Neuron (in vitro differentiated cells): ENCODE measurements at regions not wholly inside any gene's neighbourhood (a gene's known extent, or its start where the extent isn't known, plus 50 kb on each side); places are given as distances from the start of the nearest gene placed in this dataset.

ENCODE experiments used
- H2AFZ ChIP-seq: one replicate; pipeline ENCODE4 v1.6.1; 2013; ENCODE audit warnings: low read depth, mild to moderate bottlenecking, inconsistent platforms, low read length, moderate library complexity
- H3K27me3 ChIP-seq: one replicate; pipeline ENCODE4 v1.6.1; 2013; ENCODE audit warnings: low read length; ENCODE audit not compliant: insufficient read depth
- H3K36me3 ChIP-seq: one replicate; pipeline ENCODE4 v1.6.1; 2013; ENCODE audit warnings: low read length; ENCODE audit not compliant: insufficient read depth
- H3K4me1 ChIP-seq: one replicate; pipeline ENCODE4 v1.6.1; 2013; ENCODE audit warnings: low read length; ENCODE audit not compliant: insufficient read depth
- H3K4me3 ChIP-seq: 2 replicates; pipeline ENCODE4 v1.5.1; 2013; ENCODE audit warnings: mild to moderate bottlenecking, low read length, moderate library complexity
- H3K9me3 ChIP-seq: one replicate; pipeline ENCODE4 v1.6.1; 2013; ENCODE audit warnings: low read length

- no peaks in the 10 kb centered on the region for H3K27me3 ChIP-seq
- no peaks in the 10 kb centered on the region for H3K4me1 ChIP-seq
- H2AFZ ChIP-seq = no peak overlapping the region
- peaks cover 4% of the 10 kb centered on the region for H3K9me3 ChIP-seq
- no peaks in the 10 kb centered on the region for H3K36me3 ChIP-seq
- no peak overlapping the region for H3K4me3 ChIP-seq
These were observed 351.9 kb downstream of the EFNB2 start for GRCh38 chr13:106183410-106184065.

DNA sequence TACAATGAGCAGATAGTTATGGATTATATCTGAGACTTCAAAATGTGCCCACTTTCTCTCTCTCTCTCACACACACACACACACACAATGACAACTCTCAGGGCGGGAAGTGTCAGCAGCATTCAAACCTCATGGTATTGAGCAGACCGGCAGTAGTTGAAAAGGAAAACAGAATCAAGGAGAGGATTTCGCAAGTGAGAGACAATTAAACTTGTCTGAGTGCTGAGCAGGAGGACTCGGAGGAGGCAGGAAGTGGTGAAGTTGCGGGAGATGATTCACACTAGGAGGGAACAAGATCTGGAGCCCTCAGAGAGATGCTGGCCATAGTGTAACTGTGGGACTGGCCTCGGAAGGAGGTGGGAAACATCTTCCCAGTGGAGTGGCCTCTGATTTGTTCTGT, 353.1 kb downstream of the EFNB2 start:
- Histone ChIP-seq H3K4me1 (no peaks in the 10 kb centered on the region), H3K36me3 (no peaks in the 10 kb centered on the region), H3K9me3 (peaks cover 2% of the 10 kb centered on the region), H3K27me3 (no peaks in the 10 kb centered on the region), H2AFZ (no peak overlapping the region), H3K4me3 (no peak overlapping the region)

- H3K27me3 ChIP-seq = no peaks in the 10 kb centered on the region
- no peaks in the 10 kb centered on the region for H3K36me3 ChIP-seq
- H3K9me3 ChIP-seq = no peaks in the 10 kb centered on the region
- H2AFZ ChIP-seq = no peak overlapping the region
- H3K4me1 ChIP-seq = no peaks in the 10 kb centered on the region
- H3K4me3 ChIP-seq = no peak overlapping the region
These were observed 356.6 kb downstream of the EFNB2 start for GRCh38 chr13:106178816-106179215.

DNA sequence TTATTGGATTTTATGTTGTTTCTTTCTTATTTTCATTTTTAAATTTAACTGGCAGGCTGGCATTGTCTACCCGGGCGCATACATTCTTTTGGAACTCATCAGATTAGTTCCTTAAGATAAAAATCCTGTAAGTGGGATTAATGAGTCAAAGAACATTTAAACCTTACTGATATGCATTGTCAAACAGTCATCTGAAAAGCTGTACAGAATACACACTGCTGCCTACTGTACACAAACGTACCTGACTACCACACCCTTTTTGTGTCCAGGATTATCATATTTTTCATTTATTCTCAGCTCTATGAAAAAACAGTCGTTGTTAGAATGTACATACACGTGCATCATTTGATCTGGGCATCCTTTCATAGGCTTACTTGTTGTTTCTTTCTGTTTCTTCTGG, 358.3 kb downstream of the EFNB2 start:
- Histone ChIP-seq H3K4me1 (no peaks in the 10 kb centered on the region), H2AFZ (no peak overlapping the region), H3K9me3 (no peaks in the 10 kb centered on the region), H3K4me3 (no peak overlapping the region), H3K27me3 (no peaks in the 10 kb centered on the region), H3K36me3 (no peaks in the 10 kb centered on the region)

DNA sequence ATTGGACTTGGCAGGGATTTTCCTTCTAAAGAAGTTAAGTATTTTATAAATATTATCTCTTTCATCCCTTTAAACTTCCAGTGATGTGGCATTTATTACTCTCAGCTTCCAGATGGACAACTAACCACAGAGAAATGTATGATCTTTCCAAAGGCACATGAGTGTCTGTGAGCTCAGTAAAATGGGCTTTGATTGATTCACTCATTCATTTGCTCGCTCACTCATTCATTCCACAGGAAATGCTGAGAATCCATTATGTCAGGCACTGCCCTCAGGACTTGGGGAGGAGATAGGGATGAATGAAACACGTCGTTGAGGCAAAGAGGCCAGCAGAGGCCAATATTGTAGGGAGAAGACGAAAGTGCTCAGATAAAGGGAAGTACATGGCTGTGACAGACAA, 359.3 kb downstream of the EFNB2 start:
- H3K4me3 ChIP-seq = no peak overlapping the region

DNA sequence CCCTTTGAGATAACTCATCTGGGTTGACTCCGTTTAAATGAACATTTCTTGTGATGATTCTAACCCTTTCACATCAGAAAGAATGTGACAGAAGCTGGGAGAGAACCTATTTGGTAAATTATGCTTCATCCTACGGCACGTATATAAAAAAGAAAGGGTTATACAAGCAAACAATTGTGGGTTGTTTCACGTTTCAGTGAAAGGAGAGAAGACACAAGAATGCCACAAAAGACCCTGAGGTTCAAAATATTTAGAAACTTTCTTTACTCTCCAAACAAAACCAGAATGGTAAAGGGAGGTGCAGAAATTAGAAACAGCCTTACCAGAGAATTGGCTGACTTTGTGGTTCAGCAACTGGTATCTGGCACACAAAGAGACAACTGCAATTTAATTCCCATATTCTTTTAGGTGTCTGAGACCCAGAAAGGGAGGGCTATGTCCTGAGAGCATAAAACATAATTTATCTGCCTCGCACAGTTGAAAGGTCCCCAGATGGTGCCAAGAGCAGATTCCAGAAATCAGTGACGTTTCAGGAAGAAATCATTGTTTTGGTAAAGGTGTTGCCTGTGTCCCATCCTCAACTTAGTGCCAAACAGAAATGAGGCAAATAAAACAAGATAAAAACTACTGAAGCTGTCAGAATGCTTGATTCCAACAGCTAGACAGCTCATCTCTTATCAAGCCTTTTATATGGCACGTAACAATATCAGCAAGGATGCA, 361.4 kb downstream of the EFNB2 start:
- H3K9me3 ChIP-seq = no peaks in the 10 kb centered on the region
- no peaks in the 10 kb centered on the region for H3K27me3 ChIP-seq

More for the DNA sequence above, 359.3 kb downstream of the EFNB2 start:
- Histone ChIP-seq H2AFZ (no peak overlapping the region), H3K4me1 (no peaks in the 10 kb centered on the region), H3K36me3 (no peaks in the 10 kb centered on the region), H3K27me3 (no peaks in the 10 kb centered on the region), H3K9me3 (no peaks in the 10 kb centered on the region)

DNA sequence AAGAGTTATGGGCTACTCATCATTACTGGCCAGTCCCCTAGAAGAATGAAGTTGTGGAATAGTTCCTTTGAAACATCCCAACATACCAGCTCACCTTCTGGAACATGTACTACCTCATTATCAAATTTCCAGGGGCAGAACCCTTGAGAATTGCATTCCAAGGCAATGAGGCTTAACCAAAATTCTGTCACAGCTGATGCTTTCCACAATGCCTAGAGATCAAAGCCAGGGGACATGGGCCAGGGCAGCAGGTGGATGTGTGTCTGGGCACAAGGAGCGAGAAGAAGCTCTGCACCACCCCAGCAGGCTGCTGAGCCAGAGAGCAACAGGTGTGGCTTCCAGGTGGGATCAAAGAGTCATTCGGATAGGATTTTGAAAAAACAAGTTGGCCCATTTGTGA, 362.1 kb downstream of the EFNB2 start:
- no peaks in the 10 kb centered on the region for H3K27me3 ChIP-seq

More for the DNA sequence above, 361.4 kb downstream of the EFNB2 start:
- Histone ChIP-seq H3K4me1 (no peaks in the 10 kb centered on the region), H3K36me3 (no peaks in the 10 kb centered on the region), H3K4me3 (no peak overlapping the region), H2AFZ (no peak overlapping the region)

DNA sequence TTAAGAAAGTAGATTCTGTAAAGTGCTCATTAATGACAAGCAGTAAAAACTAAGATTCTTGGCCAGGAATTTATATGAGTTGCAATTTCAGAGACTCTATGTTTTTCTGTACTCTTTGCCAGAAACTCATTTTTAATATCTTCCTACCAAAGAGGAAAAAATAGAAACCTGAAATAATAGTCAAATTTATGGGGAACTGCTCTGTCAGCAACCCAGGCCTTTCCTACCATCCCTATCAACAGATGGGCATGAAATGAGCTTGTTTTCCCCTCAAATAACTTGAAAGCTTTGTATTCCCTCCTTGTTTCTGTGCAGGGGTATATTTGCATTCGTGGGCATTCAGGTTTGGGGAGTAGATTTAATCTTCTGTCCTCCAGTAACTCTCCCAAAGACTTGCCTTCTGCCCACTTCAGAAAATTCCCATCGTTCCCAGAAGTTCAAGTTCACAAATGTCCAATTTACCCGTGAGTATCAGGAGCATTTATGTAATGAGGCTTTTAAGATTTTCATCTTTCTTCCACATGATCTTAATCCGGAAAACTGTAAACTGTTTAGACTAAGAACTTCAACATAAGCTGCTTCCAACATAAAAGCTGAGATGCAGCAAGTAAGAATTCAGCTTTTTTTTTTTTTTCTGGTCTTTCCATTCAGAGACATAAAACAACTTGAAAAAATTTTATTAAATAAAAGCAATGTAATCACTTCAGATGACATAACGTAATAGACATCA, 363.1 kb downstream of the EFNB2 start:
- Histone ChIP-seq H3K36me3 (no peaks in the 10 kb centered on the region), H3K27me3 (no peaks in the 10 kb centered on the region), H3K4me1 (no peaks in the 10 kb centered on the region), H3K9me3 (no peaks in the 10 kb centered on the region), H3K4me3 (no peak overlapping the region), H2AFZ (no peak overlapping the region)

More for the DNA sequence above, 362.1 kb downstream of the EFNB2 start:
- no peaks in the 10 kb centered on the region for H3K4me1 ChIP-seq
- no peaks in the 10 kb centered on the region for H3K9me3 ChIP-seq
- no peak overlapping the region for H2AFZ ChIP-seq
- no peaks in the 10 kb centered on the region for H3K36me3 ChIP-seq
- H3K4me3 ChIP-seq = no peak overlapping the region

- Histone ChIP-seq H2AFZ (no peak overlapping the region), H3K4me1 (no peaks in the 10 kb centered on the region), H3K27me3 (no peaks in the 10 kb centered on the region), H3K9me3 (no peaks in the 10 kb centered on the region), H3K36me3 (no peaks in the 10 kb centered on the region), H3K4me3 (no peak overlapping the region)
These were observed 372.0 kb downstream of the EFNB2 start for GRCh38 chr13:106163426-106163825.

DNA sequence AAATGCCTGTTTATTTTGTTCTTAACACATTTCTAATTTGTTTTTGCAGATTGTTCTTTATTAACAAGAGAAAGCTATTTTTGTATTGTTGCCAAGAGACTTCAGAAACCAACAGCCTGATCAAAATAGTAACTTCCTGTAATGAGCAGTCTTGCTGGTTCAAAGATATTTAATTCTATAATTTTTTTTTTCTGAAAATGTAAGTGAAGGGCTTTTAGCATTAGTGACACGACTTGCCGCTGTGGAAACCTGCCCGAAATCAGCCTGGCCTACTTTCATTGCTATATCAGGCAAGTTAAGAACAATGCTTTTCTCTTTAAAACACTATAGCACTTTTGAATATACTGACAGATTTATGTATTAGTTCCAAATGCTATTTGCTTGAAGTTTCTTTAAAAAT, 374.3 kb downstream of the EFNB2 start:
- no peaks in the 10 kb centered on the region for H3K36me3 ChIP-seq
- no peaks in the 10 kb centered on the region for H3K27me3 ChIP-seq
- H3K4me1 ChIP-seq = no peaks in the 10 kb centered on the region
- no peaks in the 10 kb centered on the region for H3K9me3 ChIP-seq
- H2AFZ ChIP-seq = no peak overlapping the region
- no peak overlapping the region for H3K4me3 ChIP-seq

DNA sequence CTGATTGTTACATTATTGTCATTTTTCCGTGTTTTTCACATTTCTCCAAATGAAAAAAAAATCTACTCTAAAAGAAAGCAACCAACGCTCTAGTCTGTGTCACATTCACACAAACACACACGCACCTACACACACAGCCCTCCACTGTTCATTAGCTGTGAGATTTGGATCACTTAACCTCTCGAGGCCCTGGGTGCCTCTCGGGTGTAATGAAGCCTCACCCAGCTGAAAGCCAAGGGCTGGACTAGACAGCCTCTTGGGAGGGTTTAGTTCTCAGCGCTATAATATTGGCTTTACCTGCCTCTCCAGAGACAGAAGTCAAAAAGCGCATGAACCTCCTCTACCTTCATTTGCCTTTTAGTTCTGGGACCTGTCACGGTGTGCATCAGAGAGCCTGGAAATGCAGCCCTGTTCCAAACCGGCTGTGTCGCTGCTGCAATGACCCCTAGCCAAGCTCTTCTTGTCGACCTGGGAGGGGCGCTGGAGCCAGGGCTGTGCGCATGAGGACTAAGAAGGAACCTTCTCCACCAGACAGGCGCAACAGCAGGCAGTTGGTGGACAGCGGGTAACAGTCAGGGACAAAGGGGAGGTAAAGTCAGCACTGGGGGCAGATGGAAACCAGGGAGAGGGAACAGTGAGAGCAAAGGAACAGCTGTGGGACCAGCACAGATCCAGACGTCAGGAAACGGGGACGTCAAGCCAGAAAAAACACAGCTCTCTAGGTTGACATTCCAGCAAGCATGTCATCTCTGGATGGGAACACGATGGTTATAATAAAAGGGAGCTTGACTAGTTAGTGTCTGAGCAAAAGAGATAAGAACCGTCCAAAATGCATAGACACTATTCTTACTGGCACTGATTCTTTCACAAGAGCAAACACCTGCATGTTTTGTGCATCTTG, 375.9 kb downstream of the EFNB2 start:
- Histone ChIP-seq H3K36me3 (no peaks in the 10 kb centered on the region), H3K4me1 (no peaks in the 10 kb centered on the region), H2AFZ (no peak overlapping the region), H3K4me3 (no peak overlapping the region), H3K9me3 (no peaks in the 10 kb centered on the region), H3K27me3 (no peaks in the 10 kb centered on the region)

DNA sequence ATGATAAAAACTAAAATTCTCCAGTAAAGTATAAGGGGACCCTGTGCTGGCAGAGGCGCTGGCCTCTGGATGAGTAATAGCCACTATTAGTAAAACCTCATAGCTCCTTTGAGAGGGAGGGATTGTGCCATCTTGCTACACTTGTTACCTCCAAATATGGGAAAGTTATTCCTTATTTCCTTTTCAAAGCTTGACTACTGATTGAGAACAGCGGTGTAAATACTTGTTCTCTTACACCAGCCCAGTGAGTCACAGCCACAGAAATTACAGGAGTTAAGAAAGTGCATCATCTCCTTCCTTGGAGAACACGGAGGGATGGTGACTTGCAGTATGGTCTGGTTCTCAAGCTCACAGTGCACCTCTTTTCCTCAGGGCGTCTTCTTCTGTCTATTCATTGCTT, 379.0 kb downstream of the EFNB2 start:
- H3K4me3 ChIP-seq = no peak overlapping the region
- H3K36me3 ChIP-seq = no peaks in the 10 kb centered on the region
- H2AFZ ChIP-seq = no peak overlapping the region
- no peaks in the 10 kb centered on the region for H3K9me3 ChIP-seq
- H3K4me1 ChIP-seq = peaks cover 2% of the 10 kb centered on the region
- no peaks in the 10 kb centered on the region for H3K27me3 ChIP-seq
